ENCODE measurements at regions not wholly inside any gene's neighbourhood (a gene's known extent, or its start where the extent isn't known, plus 50 kb on each side); places are given as distances from the start of the nearest gene placed in this dataset.

GRCh38 chr13:40429706-40430545 is 236.5 kb downstream of the FOXO1 start:
- DNase-seq (ENCODE audit: low read depth), result no peak

GRCh38 chr13:40432018-40432978 is 234.1 kb downstream of the FOXO1 start:
- no peak for DNase-seq (ENCODE audit: low read depth)

GRCh38 chr13:40433001-40433400 is 233.4 kb downstream of the FOXO1 start:
- DNase-seq (ENCODE audit: low read depth), result no peak

- no peak for DNase-seq (ENCODE audit: low read depth)
Measured at GRCh38 chr13:40433577-40433976, 232.9 kb downstream of the FOXO1 start.

GRCh38 chr13:40434516-40435397 is 231.7 kb downstream of the FOXO1 start:
- DNase-seq (ENCODE audit: low read depth), result no peak

GRCh38 chr13:40438022-40438680 is 228.3 kb downstream of the FOXO1 start:
- DNase-seq (ENCODE audit: low read depth), result no peak

GRCh38 chr13:40438999-40439797 is 227.2 kb downstream of the FOXO1 start:
- DNase-seq (ENCODE audit: low read depth), result no peak

- DNase-seq (ENCODE audit: low read depth), result no peak
Measured at GRCh38 chr13:40439928-40440327, 226.5 kb downstream of the FOXO1 start.

DNA sequence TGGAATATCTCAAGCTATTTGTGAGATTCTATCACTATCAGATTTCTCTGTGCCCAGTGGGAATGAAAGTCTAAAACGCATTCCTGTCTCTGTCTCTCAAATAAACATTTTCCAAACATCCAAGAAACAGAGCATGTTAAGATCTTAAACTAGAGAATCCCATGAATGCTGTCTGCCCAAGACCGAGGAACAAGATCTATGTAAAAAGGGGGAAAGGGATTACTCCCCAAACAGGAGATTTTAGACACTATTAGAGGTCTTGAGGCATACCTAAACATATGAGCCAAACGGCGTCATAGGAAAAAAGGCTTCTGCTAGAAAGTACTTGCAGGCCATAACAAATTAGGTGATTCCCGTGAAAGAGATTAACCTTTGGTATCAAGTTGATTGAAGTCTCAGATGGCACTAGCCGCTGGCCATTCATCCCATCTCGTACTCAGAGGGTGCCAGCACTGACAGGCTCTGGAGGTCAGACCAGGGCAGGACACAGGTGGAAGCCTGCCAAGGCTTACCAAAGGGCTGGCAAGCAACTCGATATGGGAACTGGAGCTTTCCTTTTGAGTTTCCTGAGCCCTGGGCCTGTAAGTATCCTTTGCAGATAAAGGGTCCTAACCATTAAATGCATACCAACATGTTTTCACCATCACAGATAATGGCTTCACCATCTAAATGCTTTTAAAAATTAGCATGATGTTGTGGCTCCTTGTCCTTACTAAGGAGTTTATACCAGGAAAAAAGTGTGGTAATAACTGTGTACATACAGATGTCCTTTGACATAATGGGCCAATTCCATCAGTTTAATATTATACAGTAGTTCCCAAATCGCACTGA is 225.2 kb downstream of the FOXO1 start:
- DNase-seq (ENCODE audit: low read depth), result no peak

DNA sequence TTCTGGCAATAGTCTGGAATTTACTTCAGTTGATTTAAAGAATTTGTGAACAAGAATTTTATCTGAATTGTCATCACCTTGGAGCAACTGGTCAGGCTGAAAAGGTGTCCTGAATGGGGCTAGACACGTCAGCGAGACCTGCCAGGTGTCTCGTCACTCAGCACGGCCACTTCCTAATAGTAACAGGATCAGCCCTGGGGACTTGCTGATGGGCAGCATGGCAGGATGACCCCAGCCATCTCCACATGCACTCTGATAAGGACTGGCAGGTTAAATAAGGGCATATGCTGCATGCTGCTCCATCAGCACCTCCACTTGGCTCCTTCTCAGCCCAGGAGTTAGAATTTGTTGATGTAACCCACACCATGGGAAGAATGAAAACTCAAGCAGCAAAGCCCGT is 224.2 kb downstream of the FOXO1 start:
- no peak for DNase-seq (ENCODE audit: low read depth)

GRCh38 chr13:40442826-40443225 is 223.6 kb downstream of the FOXO1 start:
- DNase-seq (ENCODE audit: low read depth), result no peak

GRCh38 chr13:40444241-40444640 is 222.2 kb downstream of the FOXO1 start:
- no peak for DNase-seq (ENCODE audit: low read depth)

DNA sequence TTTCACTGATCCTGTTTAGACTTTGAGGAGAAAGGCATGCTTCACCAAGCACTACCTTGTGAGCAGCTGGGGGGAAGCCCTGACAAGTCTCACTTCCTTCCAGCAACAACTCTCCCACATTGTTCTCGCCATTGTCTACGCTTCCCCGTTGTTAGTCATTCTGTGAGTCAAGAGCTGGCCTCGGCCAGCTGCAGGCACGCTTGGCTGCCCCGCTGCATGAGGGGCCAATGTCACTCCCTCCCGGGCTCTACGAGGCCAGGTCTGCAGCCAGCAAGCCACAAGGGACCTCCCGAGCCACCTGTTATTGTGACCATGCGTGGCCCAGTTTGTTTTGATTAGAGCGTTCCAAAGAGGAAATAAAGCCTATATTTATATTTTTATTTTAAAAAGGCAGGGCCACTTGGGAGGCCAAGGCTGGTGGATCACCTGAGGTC is 220.9 kb downstream of the FOXO1 start:
- no peak for DNase-seq (ENCODE audit: low read depth)

DNA sequence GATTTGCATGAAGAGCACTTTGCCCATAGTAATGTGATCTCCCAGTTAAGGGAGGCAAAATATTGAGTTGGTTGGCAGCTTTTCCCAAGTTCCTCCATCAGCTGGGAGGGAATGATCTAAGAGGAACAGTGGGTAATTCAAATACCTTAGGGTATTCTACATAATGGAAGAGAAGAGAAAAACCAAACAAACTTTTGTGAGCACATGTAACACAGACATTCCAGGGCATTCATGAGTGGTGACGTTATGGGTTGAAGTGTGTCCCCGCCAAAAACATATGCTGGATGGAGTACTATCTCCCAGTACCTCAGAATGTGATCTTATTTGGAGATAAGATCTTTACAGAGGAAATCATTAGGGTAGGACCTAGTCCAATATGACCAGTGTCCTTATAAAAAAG is 220.1 kb downstream of the FOXO1 start:
- DNase-seq (ENCODE audit: low read depth), result no peak

GRCh38 chr13:40447857-40448256 is 218.6 kb downstream of the FOXO1 start:
- no peak for DNase-seq (ENCODE audit: low read depth)

GRCh38 chr13:40452038-40452666 is 214.3 kb downstream of the FOXO1 start:
- no peak for DNase-seq (ENCODE audit: low read depth)

- no peak for DNase-seq (ENCODE audit: low read depth)
Measured at GRCh38 chr13:40452741-40453334, 213.6 kb downstream of the FOXO1 start.

DNA sequence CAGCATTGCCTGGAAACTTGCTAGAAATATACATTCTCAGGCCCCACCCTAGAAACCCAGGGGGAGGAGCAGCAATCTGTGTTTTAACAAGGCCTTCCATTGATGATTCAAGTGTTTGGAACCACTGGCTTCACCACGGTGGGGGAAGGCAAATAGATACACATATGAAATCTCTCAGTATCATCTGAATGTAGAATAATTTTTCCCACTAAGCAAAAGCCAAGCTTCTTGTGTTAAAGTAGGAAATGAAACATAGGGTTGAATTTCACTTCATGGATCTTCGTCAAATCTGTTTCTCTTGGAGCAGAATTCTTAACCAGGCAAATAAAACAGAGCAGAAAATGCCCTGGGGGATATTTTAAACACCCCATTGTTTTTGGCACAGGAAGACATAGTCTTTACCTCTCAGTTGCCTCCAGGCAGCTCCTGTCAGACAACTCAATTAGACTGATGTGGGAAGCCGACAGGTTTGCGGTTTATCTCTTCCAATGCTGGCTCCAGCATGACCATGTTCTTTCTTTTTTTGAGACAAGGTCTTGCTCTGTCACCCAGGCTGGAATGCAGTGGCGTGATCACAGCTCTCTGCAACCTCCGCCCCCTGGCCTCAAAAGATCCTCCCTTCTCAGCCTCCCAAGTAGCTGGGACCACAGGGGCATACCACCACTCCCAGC is 213.0 kb downstream of the FOXO1 start:
- DNase-seq (ENCODE audit: low read depth), result no peak

Measured in activated T-cell treated with anti-CD3 and anti-CD28 coated beads for 1 hour (primary cell).